Hepatocyte (in vitro differentiated cells): ENCODE measurements at regions not wholly inside any gene's neighbourhood (a gene's known extent, or its start where the extent isn't known, plus 50 kb on each side); places are given as distances from the start of the nearest gene placed in this dataset.
"Not testable (repeated sequence)": the region's sequence is repeated elsewhere in the genome, so short reads cannot be mapped to it uniquely, and the experiment has no call there.

Experiments
- DNase-seq: peaks from one replicate; pipeline ENCODE4 v3.0.0-alpha.2; 2016; ENCODE audit warnings: low spot score
- H2AFZ ChIP-seq: fragments of 200-600 bp; sonication (generic); 2 replicates; pipeline ENCODE4 v1.6.0; 2016; ENCODE audit warnings: antibody characterized with exemption, mild to moderate bottlenecking
- H3K27ac ChIP-seq: fragments of 200-600 bp; sonication (generic); 2 replicates; pipeline ENCODE4 v1.5.1; 2016; ENCODE audit warnings: mild to moderate bottlenecking
- H3K27me3 ChIP-seq: fragments of 200-600 bp; sonication (generic); 2 replicates; pipeline ENCODE4 v1.6.1; 2016
- H3K36me3 ChIP-seq: fragments of 200-600 bp; sonication (generic); replicated peaks from 2 replicates; pipeline ENCODE4 v1.5.1; 2016; ENCODE audit warnings: low read depth; ENCODE audit not compliant: insufficient read depth
- H3K4me1 ChIP-seq: fragments of 200-600 bp; sonication (generic); 2 replicates; pipeline ENCODE4 v1.5.1; 2016; ENCODE audit warnings: mild to moderate bottlenecking, moderate library complexity; ENCODE audit not compliant: insufficient read depth
- H3K4me2 ChIP-seq: fragments of 200-600 bp; sonication (generic); 2 replicates; pipeline ENCODE4 v1.6.0; 2016
- H3K4me3 ChIP-seq: fragments of 200-600 bp; sonication (generic); 2 replicates; pipeline ENCODE4 v1.5.1; 2016; ENCODE audit warnings: mild to moderate bottlenecking
- H3K79me2 ChIP-seq: fragments of 200-600 bp; sonication (generic); 2 replicates; pipeline ENCODE4 v1.6.0; 2017; ENCODE audit warnings: mild to moderate bottlenecking
- H3K9me2 ChIP-seq: fragments of 200-600 bp; sonication (generic); replicated peaks from 2 replicates; pipeline ENCODE4 v1.6.0; 2017; ENCODE audit warnings: mild to moderate bottlenecking; ENCODE audit not compliant: insufficient read depth
- H3K9me3 ChIP-seq: fragments of 200-600 bp; sonication (generic); 2 replicates; pipeline ENCODE4 v1.5.1; 2016; ENCODE audit warnings: low read depth, mild to moderate bottlenecking
- H4K20me1 ChIP-seq: fragments of 200-600 bp; sonication (generic); 2 replicates; pipeline ENCODE4 v1.6.0; 2016; ENCODE audit warnings: mild to moderate bottlenecking; ENCODE audit not compliant: insufficient read depth, poor library complexity, severe bottlenecking
- EZH2 ChIP-seq: fragments of 200-600 bp; sonication (generic); IDR thresholded peaks from 2 replicates; pipeline ENCODE4 v1.6.1; 2016; ENCODE audit warnings: antibody characterized with exemption, mild to moderate bottlenecking, borderline replicate concordance
- EZH2phosphoT487 ChIP-seq: fragments of 200-600 bp; sonication (generic); IDR thresholded peaks from one replicate; pipeline ENCODE4 v1.6.1; 2018; ENCODE audit warnings: antibody characterized with exemption, mild to moderate bottlenecking, low read depth, moderate library complexity; ENCODE audit not compliant: unreplicated experiment, severe bottlenecking
- WGBS: methylation state at CpG from one replicate; pipeline ENCODE4 v1.1.6; 2016; ENCODE audit warnings: low lambda C conversion rate; ENCODE audit errors: missing lambda C conversion rate; 5-methylcytosine and 5-hydroxymethylcytosine counted together
- TF ChIP-seq, protein P1 (sequence below): fragments of 200-600 bp; sonication (generic); IDR thresholded peaks from 2 replicates; pipeline ENCODE4 v1.5.1; 2016; ENCODE audit warnings: antibody characterized with exemption, mild to moderate bottlenecking; ENCODE audit not compliant: poor library complexity

GRCh38 chrX:13485167-13485566 is 84.2 kb upstream of the EGFL6 start:
- 86% methylated on average over 2 of the region's 2 CpGs for WGBS
- TF ChIP-seq, protein P1, sequence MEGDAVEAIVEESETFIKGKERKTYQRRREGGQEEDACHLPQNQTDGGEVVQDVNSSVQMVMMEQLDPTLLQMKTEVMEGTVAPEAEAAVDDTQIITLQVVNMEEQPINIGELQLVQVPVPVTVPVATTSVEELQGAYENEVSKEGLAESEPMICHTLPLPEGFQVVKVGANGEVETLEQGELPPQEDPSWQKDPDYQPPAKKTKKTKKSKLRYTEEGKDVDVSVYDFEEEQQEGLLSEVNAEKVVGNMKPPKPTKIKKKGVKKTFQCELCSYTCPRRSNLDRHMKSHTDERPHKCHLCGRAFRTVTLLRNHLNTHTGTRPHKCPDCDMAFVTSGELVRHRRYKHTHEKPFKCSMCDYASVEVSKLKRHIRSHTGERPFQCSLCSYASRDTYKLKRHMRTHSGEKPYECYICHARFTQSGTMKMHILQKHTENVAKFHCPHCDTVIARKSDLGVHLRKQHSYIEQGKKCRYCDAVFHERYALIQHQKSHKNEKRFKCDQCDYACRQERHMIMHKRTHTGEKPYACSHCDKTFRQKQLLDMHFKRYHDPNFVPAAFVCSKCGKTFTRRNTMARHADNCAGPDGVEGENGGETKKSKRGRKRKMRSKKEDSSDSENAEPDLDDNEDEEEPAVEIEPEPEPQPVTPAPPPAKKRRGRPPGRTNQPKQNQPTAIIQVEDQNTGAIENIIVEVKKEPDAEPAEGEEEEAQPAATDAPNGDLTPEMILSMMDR = no peak
- no peak for TF ChIP-seq EZH2phosphoT487
- TF ChIP-seq EZH2 = no peak
- H3K27ac ChIP-seq = no peak overlapping the region

DNA sequence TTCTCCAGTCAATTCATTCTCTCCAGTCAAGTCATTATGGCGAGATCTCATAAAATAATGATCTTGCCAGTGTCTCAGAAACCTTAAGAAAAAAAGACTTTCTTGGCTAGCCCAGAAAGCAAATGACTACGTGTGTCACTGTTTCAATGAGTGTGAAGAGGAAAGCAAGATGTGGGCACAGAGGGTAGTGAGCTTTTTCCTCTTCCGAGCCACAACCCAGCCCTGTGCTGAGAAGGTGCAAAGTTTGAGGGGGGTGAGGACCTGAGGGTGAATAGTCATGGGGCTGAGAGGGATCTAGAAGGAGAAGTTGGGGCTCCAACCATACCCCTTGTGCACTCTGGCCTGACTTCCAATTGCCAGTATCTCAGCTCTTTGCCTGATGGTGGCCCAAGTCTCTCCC is 85.6 kb upstream of the EGFL6 start:
- Histone ChIP-seq H3K9me2 (no peaks in the 10 kb centered on the region), H2AFZ (no peak overlapping the region), H3K79me2 (no peaks in the 10 kb centered on the region), H3K27ac (no peak overlapping the region), H3K4me1 (peaks cover 5% of the 10 kb centered on the region), H3K4me2 (no peak overlapping the region), H3K4me3 (no peak overlapping the region), H3K36me3 (no peaks in the 10 kb centered on the region), H3K27me3 (no peaks in the 10 kb centered on the region), H3K9me3 (no peaks in the 10 kb centered on the region), H4K20me1 (no peaks in the 10 kb centered on the region)
- WGBS = 95% methylated on average over 3 of the region's 3 CpGs
- TF ChIP-seq, protein P1 = no peak
- no peak for TF ChIP-seq EZH2
- no peak for TF ChIP-seq EZH2phosphoT487
- no peak for DNase-seq

More at GRCh38 chrX:13485167-13485566, 84.2 kb upstream of the EGFL6 start:
- Histone ChIP-seq H3K36me3 (no peaks in the 10 kb centered on the region), H3K4me3 (no peak overlapping the region), H3K9me3 (no peaks in the 10 kb centered on the region), H3K79me2 (no peaks in the 10 kb centered on the region), H3K27me3 (no peaks in the 10 kb centered on the region), H4K20me1 (no peaks in the 10 kb centered on the region), H3K4me2 (no peak overlapping the region), H2AFZ (no peak overlapping the region), H3K4me1 (peaks cover 5% of the 10 kb centered on the region), H3K9me2 (no peaks in the 10 kb centered on the region)
- no peak for DNase-seq

DNA sequence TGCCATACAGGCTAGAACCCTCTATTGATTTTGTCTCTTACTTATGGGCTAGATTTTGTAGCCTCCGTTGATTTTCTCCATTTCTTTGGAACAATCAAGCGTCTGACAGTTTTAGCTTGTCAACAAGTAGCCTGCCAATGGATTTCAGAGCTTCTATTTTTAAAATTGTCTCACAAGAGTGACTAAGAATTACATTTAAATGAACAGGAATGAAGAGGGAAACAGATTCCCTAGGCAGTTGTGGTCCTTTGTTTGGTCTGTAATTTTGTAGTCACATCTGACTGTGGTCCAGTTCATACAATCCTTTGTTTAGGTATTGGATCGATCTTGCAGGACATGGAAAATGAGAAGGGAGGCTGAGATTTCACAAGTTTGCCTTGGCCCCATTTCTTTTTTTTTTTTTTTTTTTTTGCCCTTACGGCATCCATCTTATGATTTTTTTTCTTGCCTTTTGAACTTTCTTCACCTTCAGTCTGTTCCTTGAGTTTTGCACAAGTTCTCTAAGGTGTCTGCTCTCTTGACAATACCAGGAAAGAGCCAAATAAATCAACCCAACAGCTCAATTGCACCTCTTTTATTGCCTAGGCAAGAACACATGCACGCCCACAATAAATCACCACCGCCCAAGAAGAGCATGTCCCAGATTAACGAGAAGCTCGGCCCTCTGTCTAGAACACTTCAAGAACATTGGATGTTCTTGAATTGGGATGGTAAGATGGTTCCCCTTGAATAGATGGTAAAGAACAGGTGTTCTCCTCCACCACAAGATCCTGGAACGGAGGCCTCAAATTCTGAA is 86.5 kb upstream of the EGFL6 start:
- H3K9me3 ChIP-seq = no peaks in the 10 kb centered on the region
- TF ChIP-seq EZH2phosphoT487 (no peak), EZH2 (no peak)
- TF ChIP-seq, protein P1 = no peak
- WGBS = 88% methylated on average over 9 of the region's 9 CpGs
- H3K4me3 ChIP-seq = no peak overlapping the region
- peaks cover 5% of the 10 kb centered on the region for H3K4me1 ChIP-seq
- no peaks in the 10 kb centered on the region for H3K79me2 ChIP-seq
- H3K27ac ChIP-seq = no peak overlapping the region
- no peaks in the 10 kb centered on the region for H3K9me2 ChIP-seq
- no peaks in the 10 kb centered on the region for H3K27me3 ChIP-seq
- no peak for DNase-seq
- H3K36me3 ChIP-seq = no peaks in the 10 kb centered on the region
- H2AFZ ChIP-seq = no peak overlapping the region
- no peak overlapping the region for H3K4me2 ChIP-seq
- no peaks in the 10 kb centered on the region for H4K20me1 ChIP-seq

DNA sequence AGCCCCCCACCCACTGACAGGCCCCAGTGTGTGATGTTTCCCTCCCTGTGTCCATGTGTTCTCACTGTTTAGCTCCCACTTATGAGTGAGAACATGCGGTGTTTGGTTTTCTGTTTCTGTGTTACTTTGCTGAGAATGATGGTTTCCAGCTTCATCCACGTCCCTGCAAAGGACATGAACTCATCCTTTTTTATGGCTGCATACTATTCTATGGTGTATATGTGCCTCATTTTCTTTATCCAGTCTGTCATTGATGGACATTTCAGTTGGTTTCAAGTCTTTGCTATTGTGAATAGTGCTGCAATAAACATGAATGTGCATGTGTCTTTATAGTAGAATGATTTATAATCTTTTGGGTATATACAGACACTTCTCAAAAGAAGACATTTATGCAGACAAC is 88.6 kb upstream of the EGFL6 start:
- not testable (repeated sequence) for H3K36me3 ChIP-seq, H2AFZ ChIP-seq, DNase-seq, H3K79me2 ChIP-seq, H3K27me3 ChIP-seq, H3K27ac ChIP-seq, H3K4me3 ChIP-seq, H4K20me1 ChIP-seq, H3K9me3 ChIP-seq, H3K4me1 ChIP-seq, H3K4me2 ChIP-seq, H3K9me2 ChIP-seq
- WGBS = 84% methylated on average over 2 of the region's 2 CpGs
